ENCODE measurements at regions not wholly inside any gene's neighbourhood (a gene's known extent, or its start where the extent isn't known, plus 50 kb on each side); places are given as distances from the start of the nearest gene placed in this dataset.

DNA sequence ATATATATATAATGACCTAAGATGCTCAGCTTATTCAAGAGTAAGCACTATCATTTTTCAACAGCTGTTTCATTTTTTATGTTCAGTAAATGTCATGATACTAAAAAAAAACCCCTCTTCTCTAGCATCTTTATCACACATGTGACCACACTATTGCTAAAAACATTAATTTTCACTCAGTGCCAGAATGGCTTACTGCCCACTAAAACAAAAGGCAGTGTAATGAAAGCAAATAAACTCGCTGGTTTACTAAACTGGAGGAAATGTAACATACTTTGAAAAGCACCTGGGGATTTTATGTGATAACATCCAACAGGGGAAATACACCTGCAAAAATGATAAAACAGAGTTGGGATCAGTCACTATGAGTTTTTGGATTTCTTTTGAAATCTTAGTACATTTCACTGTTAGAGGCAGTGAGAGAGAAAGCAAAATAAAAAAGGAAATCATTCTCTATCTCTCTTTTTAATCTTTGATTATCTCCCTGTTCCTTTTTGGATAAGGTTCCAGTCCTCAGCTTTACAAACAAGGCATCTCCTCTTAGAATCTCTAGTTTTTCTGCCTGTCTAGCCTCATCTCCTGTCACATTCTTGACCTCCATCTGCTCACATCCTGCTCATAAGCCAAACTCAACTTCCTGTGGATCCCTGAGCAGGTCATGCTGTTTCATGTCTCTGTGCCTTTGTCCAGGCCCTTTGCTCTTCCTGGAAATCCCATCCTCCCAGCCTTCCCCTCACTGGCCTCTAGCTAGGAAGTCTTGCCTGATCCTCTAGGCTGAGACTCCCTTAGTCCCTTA, 338.0 kb downstream of the MAN2A1 start:
- WGBS, 2 donors, result 19 to 65% methylated on average over 1 of the region's 1 CpG
- Histone ChIP-seq H3K27me3 (no peaks in the 10 kb centered on the region), H3K36me3 (ENCODE audit: low read depth, missing control alignments) (no peaks in the 10 kb centered on the region), H3K27ac (no peak overlapping the region), H3K9me3 (no peaks in the 10 kb centered on the region), H3K4me1 (no peaks in the 10 kb centered on the region), H3K4me3 (no peak overlapping the region)
- intact Hi-C loops (cut with DNase I; ENCODE audit: low total_unique reads), result no loop called here
- no peak for DNase-seq
- no peak for TF ChIP-seq POLR2A (IDR thresholded peaks at IDR 0.05)
- TF ChIP-seq, protein P1, sequence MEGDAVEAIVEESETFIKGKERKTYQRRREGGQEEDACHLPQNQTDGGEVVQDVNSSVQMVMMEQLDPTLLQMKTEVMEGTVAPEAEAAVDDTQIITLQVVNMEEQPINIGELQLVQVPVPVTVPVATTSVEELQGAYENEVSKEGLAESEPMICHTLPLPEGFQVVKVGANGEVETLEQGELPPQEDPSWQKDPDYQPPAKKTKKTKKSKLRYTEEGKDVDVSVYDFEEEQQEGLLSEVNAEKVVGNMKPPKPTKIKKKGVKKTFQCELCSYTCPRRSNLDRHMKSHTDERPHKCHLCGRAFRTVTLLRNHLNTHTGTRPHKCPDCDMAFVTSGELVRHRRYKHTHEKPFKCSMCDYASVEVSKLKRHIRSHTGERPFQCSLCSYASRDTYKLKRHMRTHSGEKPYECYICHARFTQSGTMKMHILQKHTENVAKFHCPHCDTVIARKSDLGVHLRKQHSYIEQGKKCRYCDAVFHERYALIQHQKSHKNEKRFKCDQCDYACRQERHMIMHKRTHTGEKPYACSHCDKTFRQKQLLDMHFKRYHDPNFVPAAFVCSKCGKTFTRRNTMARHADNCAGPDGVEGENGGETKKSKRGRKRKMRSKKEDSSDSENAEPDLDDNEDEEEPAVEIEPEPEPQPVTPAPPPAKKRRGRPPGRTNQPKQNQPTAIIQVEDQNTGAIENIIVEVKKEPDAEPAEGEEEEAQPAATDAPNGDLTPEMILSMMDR (IDR thresholded peaks at IDR 0.05), result no peak

DNA sequence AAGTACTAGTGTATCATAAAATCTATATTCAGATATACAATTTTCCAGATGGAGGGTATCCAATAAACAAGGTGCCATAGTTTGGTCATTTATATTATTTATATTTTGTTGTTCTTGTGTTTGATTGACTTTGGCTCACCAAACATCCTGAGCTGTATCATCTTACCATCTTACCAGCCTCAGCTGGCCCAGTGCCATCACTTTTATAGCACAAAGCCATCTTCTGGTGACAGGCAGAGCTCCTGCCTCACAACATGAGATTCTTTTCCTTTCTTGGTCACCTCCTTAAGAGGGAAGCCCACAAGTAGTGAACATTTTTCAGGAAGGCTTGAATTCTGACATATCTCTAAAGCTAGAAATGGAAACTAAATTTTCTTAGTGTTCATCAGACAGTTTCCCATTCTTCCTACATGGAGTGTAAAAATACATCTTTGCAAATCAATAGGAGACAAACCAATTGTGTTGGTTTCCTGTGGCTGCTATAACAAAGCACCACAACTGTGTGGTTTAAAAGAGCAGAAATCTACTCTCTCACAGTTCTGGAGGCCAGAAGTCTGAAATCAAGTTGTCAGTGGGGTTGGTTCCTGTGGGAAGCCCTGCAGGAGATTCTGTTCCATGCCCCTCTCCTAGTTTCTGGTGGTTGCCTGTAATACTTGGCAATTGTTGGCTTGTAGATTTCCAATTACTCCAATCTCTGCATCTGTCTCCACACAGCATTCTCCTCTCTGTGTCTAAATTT, 341.8 kb downstream of the MAN2A1 start:
- Histone ChIP-seq H3K9me3 (no peaks in the 10 kb centered on the region), H3K27ac (no peak overlapping the region), H3K27me3 (no peaks in the 10 kb centered on the region), H3K36me3 (ENCODE audit: low read depth, missing control alignments) (no peaks in the 10 kb centered on the region), H3K4me1 (no peaks in the 10 kb centered on the region), H3K4me3 (no peak overlapping the region)
- intact Hi-C loops (cut with DNase I; ENCODE audit: low total_unique reads), result no loop called here
- TF ChIP-seq, protein P1 (IDR thresholded peaks at IDR 0.05), result no peak
- no peak for TF ChIP-seq POLR2A (IDR thresholded peaks at IDR 0.05)
- no peak for DNase-seq

DNA sequence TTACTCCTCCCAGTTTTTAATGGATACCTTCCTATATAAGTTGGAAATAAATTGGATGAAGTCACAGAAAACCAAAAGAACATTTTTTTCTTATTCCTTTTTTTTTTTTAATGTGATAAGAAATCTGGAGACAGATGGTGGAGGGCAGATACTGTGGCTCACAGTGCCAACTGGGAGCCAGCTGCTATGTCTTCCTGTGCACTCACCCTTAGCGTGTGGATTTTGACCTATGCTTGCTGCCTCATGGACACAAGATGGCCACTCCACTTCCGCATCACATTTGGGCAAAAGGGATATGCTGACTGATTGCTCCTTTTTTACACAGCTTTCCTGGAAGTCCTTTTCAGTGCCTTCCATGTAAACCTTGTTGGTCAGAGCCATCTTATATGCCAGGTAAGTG, 342.6 kb downstream of the MAN2A1 start:
- no peak for DNase-seq
- TF ChIP-seq POLR2A (IDR thresholded peaks at IDR 0.05), result no peak
- TF ChIP-seq, protein P1 (IDR thresholded peaks at IDR 0.05), result no peak
- no peaks in the 10 kb centered on the region for H3K36me3 ChIP-seq (ENCODE audit: low read depth, missing control alignments)

DNA sequence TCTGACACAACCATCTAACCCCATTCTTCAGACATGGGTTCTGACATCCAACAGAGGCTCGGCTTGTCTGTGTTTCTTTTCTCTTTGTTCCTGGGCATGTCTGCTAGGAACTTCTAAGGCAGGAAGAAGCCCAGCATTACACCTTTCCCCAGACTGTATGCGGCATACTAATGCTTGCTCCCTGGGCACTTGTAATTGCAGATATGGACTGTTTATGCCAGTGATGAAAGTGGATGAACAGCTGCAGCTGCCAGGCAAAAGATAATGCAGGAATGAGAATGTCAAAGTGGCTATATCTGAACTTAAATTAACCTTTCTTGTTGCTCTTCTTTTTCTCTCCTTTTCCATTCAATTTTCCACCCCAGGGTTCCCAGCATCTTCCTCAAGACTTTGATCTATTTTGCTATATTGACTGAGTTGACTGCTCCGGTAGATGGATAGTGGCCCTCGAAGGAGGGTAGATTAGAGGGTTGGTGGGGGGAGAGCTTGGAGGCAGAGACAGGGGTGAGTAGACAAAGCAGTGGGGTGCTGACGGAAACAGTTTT, 344.4 kb downstream of the MAN2A1 start:
- H3K9me3 ChIP-seq, result no peaks in the 10 kb centered on the region
- H3K27ac ChIP-seq, result no peak overlapping the region
- no peak for TF ChIP-seq POLR2A (IDR thresholded peaks at IDR 0.05)
- TF ChIP-seq, protein P1 (IDR thresholded peaks at IDR 0.05), result no peak
- no peak overlapping the region for H3K4me3 ChIP-seq
- H3K27me3 ChIP-seq, result no peaks in the 10 kb centered on the region
- no peaks in the 10 kb centered on the region for H3K4me1 ChIP-seq
- no peaks in the 10 kb centered on the region for H3K36me3 ChIP-seq (ENCODE audit: low read depth, missing control alignments)
- DNase-seq, result no peak
- 47 to 73% methylated on average over 5 of the region's 5 CpGs for WGBS, 2 donors
- intact Hi-C loops (cut with DNase I; ENCODE audit: low total_unique reads), result no loop called here

More for the DNA sequence above, 342.6 kb downstream of the MAN2A1 start:
- H3K27me3 ChIP-seq, result no peaks in the 10 kb centered on the region
- H3K4me3 ChIP-seq, result no peak overlapping the region
- WGBS, 2 donors, result 77 to 91% methylated on average over 2 of the region's 2 CpGs
- H3K9me3 ChIP-seq, result no peaks in the 10 kb centered on the region
- no peaks in the 10 kb centered on the region for H3K4me1 ChIP-seq
- H3K27ac ChIP-seq, result no peak overlapping the region
- intact Hi-C loops (cut with DNase I; ENCODE audit: low total_unique reads), result no loop called here

Data from testis (tissue), 2 donors.